ENCODE measurements at regions not wholly inside any gene's neighbourhood (a gene's known extent, or its start where the extent isn't known, plus 50 kb on each side); places are given as distances from the start of the nearest gene placed in this dataset.

- Mint-ChIP-seq H3K27me3 (ENCODE audit: low read depth) (no peaks in the 10 kb centered on the region), H3K4me1 (ENCODE audit: low read depth) (no peaks in the 10 kb centered on the region), H3K4me3 (no peak overlapping the region), H3K36me3 (ENCODE audit: low read depth) (no peaks in the 10 kb centered on the region), H3K27ac (no peak overlapping the region), H3K9me3 (no peaks in the 10 kb centered on the region)
Observed at GRCh38 chr6:122026582-122027369, 372.7 kb upstream of the HSF2 start.

- no peaks in the 10 kb centered on the region for H3K9me3 Mint-ChIP-seq
- H3K27me3 Mint-ChIP-seq (ENCODE audit: low read depth): peaks cover 3% of the 10 kb centered on the region
- H3K4me3 Mint-ChIP-seq: no peak overlapping the region
- H3K27ac Mint-ChIP-seq: no peak overlapping the region
- no peaks in the 10 kb centered on the region for H3K4me1 Mint-ChIP-seq (ENCODE audit: low read depth)
- H3K36me3 Mint-ChIP-seq (ENCODE audit: low read depth): no peaks in the 10 kb centered on the region
Observed at GRCh38 chr6:122028933-122029522, 370.4 kb upstream of the HSF2 start.

GRCh38 chr6:122033564-122034181 lies 365.8 kb upstream of the HSF2 start:
- Mint-ChIP-seq H3K9me3 (no peaks in the 10 kb centered on the region), H3K4me1 (ENCODE audit: low read depth) (no peaks in the 10 kb centered on the region), H3K27ac (no peak overlapping the region), H3K36me3 (ENCODE audit: low read depth) (no peaks in the 10 kb centered on the region), H3K27me3 (ENCODE audit: low read depth) (peaks cover 3% of the 10 kb centered on the region), H3K4me3 (no peak overlapping the region)

GRCh38 chr6:122035173-122035572 lies 364.3 kb upstream of the HSF2 start:
- Mint-ChIP-seq H3K4me3 (no peak overlapping the region), H3K36me3 (ENCODE audit: low read depth) (no peaks in the 10 kb centered on the region), H3K4me1 (ENCODE audit: low read depth) (no peaks in the 10 kb centered on the region), H3K27me3 (ENCODE audit: low read depth) (peaks cover 3% of the 10 kb centered on the region), H3K9me3 (no peaks in the 10 kb centered on the region), H3K27ac (no peak overlapping the region)

DNA sequence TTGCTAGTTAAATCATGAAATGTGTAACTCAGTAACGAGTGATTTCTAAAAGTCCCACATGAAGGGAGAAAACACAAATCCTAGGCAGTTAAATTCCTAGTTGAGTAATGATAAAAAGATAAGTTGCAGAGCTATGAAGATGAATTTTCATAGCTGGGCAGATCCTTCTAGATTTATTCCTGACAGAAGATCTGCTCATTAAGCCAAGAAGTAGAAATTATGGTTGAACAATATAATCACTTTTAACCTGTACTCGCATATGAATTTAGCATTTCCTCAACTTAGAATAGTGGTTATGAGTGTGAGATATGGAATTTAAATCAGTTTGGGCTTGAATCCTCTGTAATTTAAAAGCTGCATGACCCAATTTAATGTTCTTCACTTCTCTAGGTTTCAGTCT lies 359.2 kb upstream of the HSF2 start:
- Mint-ChIP-seq H3K9me3 (no peaks in the 10 kb centered on the region), H3K4me3 (no peak overlapping the region), H3K4me1 (ENCODE audit: low read depth) (peaks cover 4% of the 10 kb centered on the region), H3K36me3 (ENCODE audit: low read depth) (no peaks in the 10 kb centered on the region), H3K27me3 (ENCODE audit: low read depth) (no peaks in the 10 kb centered on the region), H3K27ac (no peak overlapping the region)

DNA sequence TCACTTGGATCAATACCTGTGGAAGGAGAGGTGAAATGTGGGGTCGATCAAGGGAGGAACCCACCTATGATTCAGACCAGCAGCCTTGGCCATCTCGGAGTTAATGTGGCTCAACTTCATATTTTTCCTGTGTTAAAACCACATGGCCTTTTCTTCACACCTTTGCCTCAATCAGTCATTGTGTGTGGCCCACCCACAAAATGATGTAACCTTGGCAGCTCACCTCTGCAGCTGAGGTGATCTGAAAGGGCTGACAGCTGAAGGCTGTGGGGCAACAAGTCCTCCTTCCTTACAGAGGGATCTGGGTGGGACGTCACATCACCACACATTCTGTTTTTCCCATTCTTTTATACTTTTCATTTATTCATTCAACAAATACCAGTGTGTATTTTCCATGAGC lies 357.1 kb upstream of the HSF2 start:
- Mint-ChIP-seq H3K36me3 (ENCODE audit: low read depth) (no peaks in the 10 kb centered on the region), H3K27me3 (ENCODE audit: low read depth) (no peaks in the 10 kb centered on the region), H3K4me3 (no peak overlapping the region), H3K27ac (no peak overlapping the region), H3K4me1 (ENCODE audit: low read depth) (peaks cover 4% of the 10 kb centered on the region), H3K9me3 (no peaks in the 10 kb centered on the region)

GRCh38 chr6:122042960-122043735 lies 356.3 kb upstream of the HSF2 start:
- H3K27ac Mint-ChIP-seq: no peak overlapping the region
- H3K27me3 Mint-ChIP-seq (ENCODE audit: low read depth): no peaks in the 10 kb centered on the region
- H3K4me3 Mint-ChIP-seq: no peak overlapping the region
- H3K9me3 Mint-ChIP-seq: no peaks in the 10 kb centered on the region
- H3K4me1 Mint-ChIP-seq (ENCODE audit: low read depth): peaks cover 4% of the 10 kb centered on the region
- no peaks in the 10 kb centered on the region for H3K36me3 Mint-ChIP-seq (ENCODE audit: low read depth)

DNA sequence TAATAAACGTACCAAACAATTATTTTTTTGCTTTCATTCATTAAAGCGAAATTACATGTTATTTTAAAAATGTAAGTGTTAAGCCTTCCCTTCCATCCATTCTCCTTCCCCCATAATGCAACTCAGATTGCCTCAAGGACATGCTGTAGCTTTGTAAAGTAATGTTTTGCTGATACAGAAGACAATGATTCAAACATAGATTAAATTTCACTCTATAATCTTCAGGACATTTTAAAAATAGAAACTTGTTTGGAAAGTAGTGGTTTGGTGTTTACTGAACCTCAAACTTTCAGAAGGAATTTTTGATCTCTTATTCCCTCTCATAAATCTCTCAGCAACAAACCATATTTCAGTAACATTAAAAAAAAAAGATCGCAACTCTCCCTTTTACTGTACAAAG lies 350.9 kb upstream of the HSF2 start:
- no peak overlapping the region for H3K4me3 Mint-ChIP-seq
- H3K36me3 Mint-ChIP-seq (ENCODE audit: low read depth): no peaks in the 10 kb centered on the region
- no peak overlapping the region for H3K27ac Mint-ChIP-seq
- H3K27me3 Mint-ChIP-seq (ENCODE audit: low read depth): peaks cover 3% of the 10 kb centered on the region
- H3K9me3 Mint-ChIP-seq: no peaks in the 10 kb centered on the region
- H3K4me1 Mint-ChIP-seq (ENCODE audit: low read depth): no peaks in the 10 kb centered on the region

DNA sequence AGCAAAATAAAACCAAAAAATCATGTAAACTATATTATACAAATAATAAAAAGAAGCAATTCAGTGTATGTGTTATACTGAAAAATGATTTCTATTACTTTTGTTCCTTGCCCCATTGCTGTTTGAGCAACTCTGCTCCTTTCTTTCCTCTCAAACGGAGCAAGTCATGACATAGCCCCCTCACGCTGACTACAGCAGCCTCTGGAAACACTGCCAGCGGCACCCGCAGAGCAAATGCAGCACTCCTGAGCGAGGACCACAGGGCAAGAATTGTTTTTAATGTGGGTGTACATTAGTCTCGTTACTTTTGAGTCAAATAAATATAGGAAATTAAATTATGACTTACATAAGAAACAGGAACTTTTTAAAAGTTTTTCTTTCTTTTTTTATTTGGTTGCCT lies 350.1 kb upstream of the HSF2 start:
- H3K27me3 Mint-ChIP-seq (ENCODE audit: low read depth): peaks cover 3% of the 10 kb centered on the region
- no peak overlapping the region for H3K27ac Mint-ChIP-seq

DNA sequence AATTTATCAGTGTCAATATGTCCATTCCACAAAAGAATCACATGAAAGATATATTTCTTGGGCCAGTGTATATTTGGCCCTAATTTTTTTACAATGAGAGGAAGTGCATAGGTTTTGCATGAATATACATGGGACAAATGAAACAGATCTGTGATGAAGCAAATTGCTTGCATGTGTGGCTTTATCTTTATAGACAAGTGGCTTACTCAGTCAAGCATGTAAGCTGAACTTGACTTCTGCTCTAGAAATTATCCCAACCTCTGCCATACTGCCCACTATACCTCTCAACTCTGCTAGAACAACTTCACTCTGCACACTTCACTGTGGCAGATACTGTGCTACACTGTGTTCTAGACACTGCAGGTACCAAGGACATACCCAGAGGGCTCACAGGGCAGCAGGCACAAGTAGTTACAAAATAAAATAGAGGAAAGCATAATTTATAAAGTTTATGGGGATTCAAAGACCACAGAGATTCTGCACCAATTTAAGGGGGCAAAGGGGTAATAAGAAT lies 349.2 kb upstream of the HSF2 start:
- Mint-ChIP-seq H3K36me3 (ENCODE audit: low read depth) (no peaks in the 10 kb centered on the region), H3K9me3 (no peaks in the 10 kb centered on the region), H3K27ac (no peak overlapping the region), H3K27me3 (ENCODE audit: low read depth) (peaks cover 3% of the 10 kb centered on the region), H3K4me1 (ENCODE audit: low read depth) (no peaks in the 10 kb centered on the region), H3K4me3 (no peak overlapping the region)

More for the DNA sequence above, 350.1 kb upstream of the HSF2 start:
- Mint-ChIP-seq H3K4me3 (no peak overlapping the region), H3K9me3 (no peaks in the 10 kb centered on the region), H3K36me3 (ENCODE audit: low read depth) (no peaks in the 10 kb centered on the region), H3K4me1 (ENCODE audit: low read depth) (no peaks in the 10 kb centered on the region)

GRCh38 chr6:122052346-122052900 lies 347.0 kb upstream of the HSF2 start:
- no peak overlapping the region for H3K27ac Mint-ChIP-seq
- no peak overlapping the region for H3K4me3 Mint-ChIP-seq
- H3K27me3 Mint-ChIP-seq (ENCODE audit: low read depth): peaks cover 3% of the 10 kb centered on the region
- H3K4me1 Mint-ChIP-seq (ENCODE audit: low read depth): no peaks in the 10 kb centered on the region
- H3K9me3 Mint-ChIP-seq: no peaks in the 10 kb centered on the region
- H3K36me3 Mint-ChIP-seq (ENCODE audit: low read depth): no peaks in the 10 kb centered on the region

DNA sequence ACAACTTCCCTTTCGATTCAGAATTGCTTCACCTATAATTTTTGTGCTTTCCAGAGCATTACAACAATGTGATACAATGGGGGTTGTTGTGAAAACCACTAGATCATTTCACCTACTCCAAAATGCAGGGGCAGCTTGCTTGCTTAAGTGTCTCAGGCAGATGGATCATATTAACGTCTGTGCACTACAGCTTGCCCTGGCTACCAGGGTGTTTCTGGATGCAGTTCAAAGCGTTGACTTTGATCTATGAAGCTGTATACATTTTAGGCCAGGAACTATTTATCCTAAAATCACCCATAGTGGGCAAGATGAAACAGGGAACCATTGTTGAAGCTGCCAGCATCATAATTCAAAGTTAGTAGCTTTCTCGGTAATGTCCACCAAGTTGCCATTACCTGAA lies 339.5 kb upstream of the HSF2 start:
- H3K4me3 Mint-ChIP-seq: no peak overlapping the region
- H3K4me1 Mint-ChIP-seq (ENCODE audit: low read depth): no peaks in the 10 kb centered on the region
- no peak overlapping the region for H3K27ac Mint-ChIP-seq
- no peaks in the 10 kb centered on the region for H3K27me3 Mint-ChIP-seq (ENCODE audit: low read depth)
- no peaks in the 10 kb centered on the region for H3K9me3 Mint-ChIP-seq
- H3K36me3 Mint-ChIP-seq (ENCODE audit: low read depth): no peaks in the 10 kb centered on the region

GRCh38 chr6:122061855-122062254 lies 337.6 kb upstream of the HSF2 start:
- Mint-ChIP-seq H3K4me1 (ENCODE audit: low read depth) (no peaks in the 10 kb centered on the region), H3K27ac (no peak overlapping the region), H3K27me3 (ENCODE audit: low read depth) (no peaks in the 10 kb centered on the region), H3K9me3 (no peaks in the 10 kb centered on the region), H3K4me3 (no peak overlapping the region), H3K36me3 (ENCODE audit: low read depth) (no peaks in the 10 kb centered on the region)

- H3K4me1 Mint-ChIP-seq (ENCODE audit: low read depth): no peaks in the 10 kb centered on the region
- H3K27ac Mint-ChIP-seq: no peak overlapping the region
- H3K4me3 Mint-ChIP-seq: no peak overlapping the region
Observed at GRCh38 chr6:122063076-122063475, 336.4 kb upstream of the HSF2 start.

More at GRCh38 chr6:122063076-122063475, 336.4 kb upstream of the HSF2 start:
- Mint-ChIP-seq H3K36me3 (ENCODE audit: low read depth) (no peaks in the 10 kb centered on the region), H3K27me3 (ENCODE audit: low read depth) (no peaks in the 10 kb centered on the region), H3K9me3 (no peaks in the 10 kb centered on the region)

All from T-helper 1 cell treated with Interleukin-12 subunit alpha and Interleukin-12 subunit beta and Interleukin-4 antibody, amounts not matched to agents 30 μg/mL and 1 μg/mL, for 36 hours (primary cell).